ENCODE measurements at regions not wholly inside any gene's neighbourhood (a gene's known extent, or its start where the extent isn't known, plus 50 kb on each side); places are given as distances from the start of the nearest gene placed in this dataset.

GRCh38 chr2:107772353-107772752 lies 54.3 kb upstream of the RGPD4 start (continued):
- TF ChIP-seq, protein P1, sequence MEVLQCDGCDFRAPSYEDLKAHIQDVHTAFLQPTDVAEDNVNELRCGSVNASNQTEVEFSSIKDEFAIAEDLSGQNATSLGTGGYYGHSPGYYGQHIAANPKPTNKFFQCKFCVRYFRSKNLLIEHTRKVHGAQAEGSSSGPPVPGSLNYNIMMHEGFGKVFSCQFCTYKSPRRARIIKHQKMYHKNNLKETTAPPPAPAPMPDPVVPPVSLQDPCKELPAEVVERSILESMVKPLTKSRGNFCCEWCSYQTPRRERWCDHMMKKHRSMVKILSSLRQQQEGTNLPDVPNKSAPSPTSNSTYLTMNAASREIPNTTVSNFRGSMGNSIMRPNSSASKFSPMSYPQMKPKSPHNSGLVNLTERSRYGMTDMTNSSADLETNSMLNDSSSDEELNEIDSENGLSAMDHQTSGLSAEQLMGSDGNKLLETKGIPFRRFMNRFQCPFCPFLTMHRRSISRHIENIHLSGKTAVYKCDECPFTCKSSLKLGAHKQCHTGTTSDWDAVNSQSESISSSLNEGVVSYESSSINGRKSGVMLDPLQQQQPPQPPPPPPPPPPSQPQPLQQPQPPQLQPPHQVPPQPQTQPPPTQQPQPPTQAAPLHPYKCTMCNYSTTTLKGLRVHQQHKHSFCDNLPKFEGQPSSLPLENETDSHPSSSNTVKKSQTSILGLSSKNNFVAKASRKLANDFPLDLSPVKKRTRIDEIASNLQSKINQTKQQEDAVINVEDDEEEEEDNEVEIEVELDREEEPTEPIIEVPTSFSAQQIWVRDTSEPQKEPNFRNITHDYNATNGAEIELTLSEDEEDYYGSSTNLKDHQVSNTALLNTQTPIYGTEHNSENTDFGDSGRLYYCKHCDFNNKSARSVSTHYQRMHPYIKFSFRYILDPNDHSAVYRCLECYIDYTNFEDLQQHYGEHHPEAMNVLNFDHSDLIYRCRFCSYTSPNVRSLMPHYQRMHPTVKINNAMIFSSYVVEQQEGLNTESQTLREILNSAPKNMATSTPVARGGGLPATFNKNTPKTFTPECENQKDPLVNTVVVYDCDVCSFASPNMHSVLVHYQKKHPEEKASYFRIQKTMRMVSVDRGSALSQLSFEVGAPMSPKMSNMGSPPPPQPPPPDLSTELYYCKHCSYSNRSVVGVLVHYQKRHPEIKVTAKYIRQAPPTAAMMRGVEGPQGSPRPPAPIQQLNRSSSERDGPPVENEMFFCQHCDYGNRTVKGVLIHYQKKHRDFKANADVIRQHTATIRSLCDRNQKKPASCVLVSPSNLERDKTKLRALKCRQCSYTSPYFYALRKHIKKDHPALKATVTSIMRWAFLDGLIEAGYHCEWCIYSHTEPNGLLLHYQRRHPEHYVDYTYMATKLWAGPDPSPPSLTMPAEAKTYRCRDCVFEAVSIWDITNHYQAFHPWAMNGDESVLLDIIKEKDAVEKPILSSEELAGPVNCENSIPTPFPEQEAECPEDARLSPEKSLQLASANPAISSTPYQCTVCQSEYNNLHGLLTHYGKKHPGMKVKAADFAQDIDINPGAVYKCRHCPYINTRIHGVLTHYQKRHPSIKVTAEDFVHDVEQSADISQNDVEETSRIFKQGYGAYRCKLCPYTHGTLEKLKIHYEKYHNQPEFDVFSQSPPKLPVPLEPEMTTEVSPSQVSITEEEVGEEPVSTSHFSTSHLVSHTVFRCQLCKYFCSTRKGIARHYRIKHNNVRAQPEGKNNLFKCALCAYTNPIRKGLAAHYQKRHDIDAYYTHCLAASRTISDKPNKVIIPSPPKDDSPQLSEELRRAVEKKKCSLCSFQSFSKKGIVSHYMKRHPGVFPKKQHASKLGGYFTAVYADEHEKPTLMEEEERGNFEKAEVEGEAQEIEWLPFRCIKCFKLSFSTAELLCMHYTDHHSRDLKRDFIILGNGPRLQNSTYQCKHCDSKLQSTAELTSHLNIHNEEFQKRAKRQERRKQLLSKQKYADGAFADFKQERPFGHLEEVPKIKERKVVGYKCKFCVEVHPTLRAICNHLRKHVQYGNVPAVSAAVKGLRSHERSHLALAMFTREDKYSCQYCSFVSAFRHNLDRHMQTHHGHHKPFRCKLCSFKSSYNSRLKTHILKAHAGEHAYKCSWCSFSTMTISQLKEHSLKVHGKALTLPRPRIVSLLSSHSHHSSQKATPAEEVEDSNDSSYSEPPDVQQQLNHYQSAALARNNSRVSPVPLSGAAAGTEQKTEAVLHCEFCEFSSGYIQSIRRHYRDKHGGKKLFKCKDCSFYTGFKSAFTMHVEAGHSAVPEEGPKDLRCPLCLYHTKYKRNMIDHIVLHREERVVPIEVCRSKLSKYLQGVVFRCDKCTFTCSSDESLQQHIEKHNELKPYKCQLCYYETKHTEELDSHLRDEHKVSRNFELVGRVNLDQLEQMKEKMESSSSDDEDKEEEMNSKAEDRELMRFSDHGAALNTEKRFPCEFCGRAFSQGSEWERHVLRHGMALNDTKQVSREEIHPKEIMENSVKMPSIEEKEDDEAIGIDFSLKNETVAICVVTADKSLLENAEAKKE (CRISPR knock-in tag; IDR thresholded peaks at IDR 0.05) = no peak
- TF ChIP-seq STAT1 (IDR thresholded peaks at IDR 0.05; ENCODE audit: unreplicated experiment) (no peak), NANOG (IDR thresholded peaks at IDR 0.05; ENCODE audit: borderline replicate concordance) (no peak), CREB1 (CRISPR knock-in tag; IDR thresholded peaks at IDR 0.05; ENCODE audit: low read depth) (no peak), EZH2phosphoT487 (IDR thresholded peaks at IDR 0.05; ENCODE audit: unreplicated experiment) (no peak), POLR2AphosphoS5 (IDR thresholded peaks at IDR 0.05; ENCODE audit: low read depth) (no peak)
- TF ChIP-seq, protein P2, sequence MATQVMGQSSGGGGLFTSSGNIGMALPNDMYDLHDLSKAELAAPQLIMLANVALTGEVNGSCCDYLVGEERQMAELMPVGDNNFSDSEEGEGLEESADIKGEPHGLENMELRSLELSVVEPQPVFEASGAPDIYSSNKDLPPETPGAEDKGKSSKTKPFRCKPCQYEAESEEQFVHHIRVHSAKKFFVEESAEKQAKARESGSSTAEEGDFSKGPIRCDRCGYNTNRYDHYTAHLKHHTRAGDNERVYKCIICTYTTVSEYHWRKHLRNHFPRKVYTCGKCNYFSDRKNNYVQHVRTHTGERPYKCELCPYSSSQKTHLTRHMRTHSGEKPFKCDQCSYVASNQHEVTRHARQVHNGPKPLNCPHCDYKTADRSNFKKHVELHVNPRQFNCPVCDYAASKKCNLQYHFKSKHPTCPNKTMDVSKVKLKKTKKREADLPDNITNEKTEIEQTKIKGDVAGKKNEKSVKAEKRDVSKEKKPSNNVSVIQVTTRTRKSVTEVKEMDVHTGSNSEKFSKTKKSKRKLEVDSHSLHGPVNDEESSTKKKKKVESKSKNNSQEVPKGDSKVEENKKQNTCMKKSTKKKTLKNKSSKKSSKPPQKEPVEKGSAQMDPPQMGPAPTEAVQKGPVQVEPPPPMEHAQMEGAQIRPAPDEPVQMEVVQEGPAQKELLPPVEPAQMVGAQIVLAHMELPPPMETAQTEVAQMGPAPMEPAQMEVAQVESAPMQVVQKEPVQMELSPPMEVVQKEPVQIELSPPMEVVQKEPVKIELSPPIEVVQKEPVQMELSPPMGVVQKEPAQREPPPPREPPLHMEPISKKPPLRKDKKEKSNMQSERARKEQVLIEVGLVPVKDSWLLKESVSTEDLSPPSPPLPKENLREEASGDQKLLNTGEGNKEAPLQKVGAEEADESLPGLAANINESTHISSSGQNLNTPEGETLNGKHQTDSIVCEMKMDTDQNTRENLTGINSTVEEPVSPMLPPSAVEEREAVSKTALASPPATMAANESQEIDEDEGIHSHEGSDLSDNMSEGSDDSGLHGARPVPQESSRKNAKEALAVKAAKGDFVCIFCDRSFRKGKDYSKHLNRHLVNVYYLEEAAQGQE (IDR thresholded peaks at IDR 0.05; ENCODE audit: unreplicated experiment) = no peak
